GM06990 (cell line): ENCODE measurements at regions not wholly inside any gene's neighbourhood (a gene's known extent, or its start where the extent isn't known, plus 50 kb on each side); places are given as distances from the start of the nearest gene placed in this dataset.
"Not testable (repeated sequence)": the region's sequence is repeated elsewhere in the genome, so short reads cannot be mapped to it uniquely, and the experiment has no call there.

ENCODE experiments used
- DNase-seq: peaks from one replicate; pipeline ENCODE4 v3.0.0-alpha.2; 2011; ENCODE audit not compliant: insufficient read length; ENCODE audit errors: extremely low read depth
- H3K27me3 ChIP-seq: replicated peaks from 2 replicates; pipeline ENCODE4 v1.6.0; 2011; ENCODE audit warnings: low read length; ENCODE audit not compliant: control insufficient read depth, insufficient read depth
- H3K36me3 ChIP-seq: 2 replicates; pipeline ENCODE4 v1.5.1; 2011; ENCODE audit warnings: low read length; ENCODE audit not compliant: control insufficient read depth, insufficient read depth
- H3K4me3 ChIP-seq: replicated peaks from 2 replicates; pipeline ENCODE4 v1.5.1; 2011; ENCODE audit warnings: low read depth, mild to moderate bottlenecking, control low read depth, low read length
- CTCF ChIP-seq: IDR thresholded peaks from 2 replicates; pipeline ENCODE4 v1.5.1; 2011; ENCODE audit warnings: low read length, control low read depth, mild to moderate bottlenecking, inconsistent platforms; ENCODE audit not compliant: insufficient read depth, poor library complexity, severe bottlenecking

GRCh38 chr4:124121461-124121971 is 591.0 kb downstream of the ANKRD50 start:
- no peak for TF ChIP-seq CTCF
- no peak for DNase-seq

GRCh38 chr4:124123181-124123580 is 589.4 kb downstream of the ANKRD50 start:
- H3K36me3 ChIP-seq, result no peaks in the 10 kb centered on the region
- DNase-seq, result no peak
- TF ChIP-seq CTCF, result no peak
- H3K4me3 ChIP-seq, result no peak overlapping the region
- no peaks in the 10 kb centered on the region for H3K27me3 ChIP-seq

More at GRCh38 chr4:124121461-124121971, 591.0 kb downstream of the ANKRD50 start:
- H3K4me3 ChIP-seq, result no peak overlapping the region
- H3K36me3 ChIP-seq, result no peaks in the 10 kb centered on the region
- H3K27me3 ChIP-seq, result no peaks in the 10 kb centered on the region

GRCh38 chr4:124123721-124124120 is 588.8 kb downstream of the ANKRD50 start:
- Histone ChIP-seq H3K36me3 (no peaks in the 10 kb centered on the region), H3K4me3 (no peak overlapping the region), H3K27me3 (no peaks in the 10 kb centered on the region)
- TF ChIP-seq CTCF, result no peak
- DNase-seq, result no peak

GRCh38 chr4:124131324-124131723 is 581.2 kb downstream of the ANKRD50 start:
- not testable (repeated sequence) for DNase-seq, H3K4me3 ChIP-seq, H3K27me3 ChIP-seq, H3K36me3 ChIP-seq

GRCh38 chr4:124132161-124132560 is 580.4 kb downstream of the ANKRD50 start:
- DNase-seq, result no peak
- Histone ChIP-seq H3K4me3 (no peak overlapping the region), H3K36me3 (no peaks in the 10 kb centered on the region), H3K27me3 (no peaks in the 10 kb centered on the region)
- no peak for TF ChIP-seq CTCF

GRCh38 chr4:124133753-124134152 is 578.8 kb downstream of the ANKRD50 start:
- DNase-seq, result no peak
- no peaks in the 10 kb centered on the region for H3K27me3 ChIP-seq
- TF ChIP-seq CTCF, result no peak
- no peak overlapping the region for H3K4me3 ChIP-seq
- no peaks in the 10 kb centered on the region for H3K36me3 ChIP-seq
